Natural killer cell (primary cell): ENCODE measurements at regions not wholly inside any gene's neighbourhood (a gene's known extent, or its start where the extent isn't known, plus 50 kb on each side); places are given as distances from the start of the nearest gene placed in this dataset.

Experiments used
- ATAC-seq, 3 donors: fragments of 150-1000 bp in 2 of 3; fragments of 200-7000 bp in 1 of 3; cut with Tn5 transposase; 1 replicate in 1 of 3; 2 replicates in 2 of 3; pipeline ENCODE4 v1.10.0; 2021; ENCODE audit warnings: mild to moderate bottlenecking in 2 of 3, moderate library complexity in 2 of 3
- DNase-seq, 2 donors: peaks; one replicate each; pipeline versions ENCODE4 v3.0.0 to v3.0.0-alpha.2; 2013 to 2021; ENCODE audit warnings: mixed read lengths in 1 of 2
- H3K27ac ChIP-seq: one replicate; pipeline ENCODE4 v1.5.1; 2013; ENCODE audit warnings: mild to moderate bottlenecking, low read length
- H3K27me3 ChIP-seq: one replicate; pipeline ENCODE4 v1.6.1; 2013; ENCODE audit warnings: low read length; ENCODE audit not compliant: control insufficient read depth, insufficient read depth
- H3K36me3 ChIP-seq: one replicate; pipeline ENCODE4 v1.6.1; 2013; ENCODE audit warnings: low read length; ENCODE audit not compliant: control insufficient read depth, insufficient read depth
- H3K4me1 ChIP-seq: one replicate; pipeline ENCODE4 v1.6.1; 2013; ENCODE audit warnings: low read length; ENCODE audit not compliant: control insufficient read depth, insufficient read depth
- H3K4me3 ChIP-seq: one replicate; pipeline ENCODE4 v1.5.1; 2013; ENCODE audit warnings: low read length
- H3K9me3 ChIP-seq: one replicate; pipeline ENCODE4 v1.6.1; 2013; ENCODE audit warnings: low read length; ENCODE audit not compliant: control insufficient read depth, insufficient read depth
- H3K27ac Mint-ChIP-seq, 2 donors: one replicate each; pipeline ENCODE4 v1.8.0; 2022; ENCODE audit warnings: mild to moderate bottlenecking in 2 of 2, mixed read lengths in 2 of 2, moderate library complexity in 1 of 2
- H3K27me3 Mint-ChIP-seq, 2 donors: one replicate each; pipeline ENCODE4 v1.8.0; 2022; ENCODE audit warnings: low read depth in 2 of 2, mixed read lengths in 2 of 2
- H3K36me3 Mint-ChIP-seq: one replicate; pipeline ENCODE4 v1.8.0; 2022; ENCODE audit warnings: mixed read lengths
- H3K4me1 Mint-ChIP-seq, 2 donors: one replicate each; pipeline ENCODE4 v1.8.0; 2022; ENCODE audit warnings: mixed read lengths in 2 of 2
- H3K4me3 Mint-ChIP-seq: one replicate; pipeline ENCODE4 v1.8.0; 2022; ENCODE audit warnings: mild to moderate bottlenecking, moderate library complexity, mixed read lengths
- H3K9me3 Mint-ChIP-seq, 2 donors: one replicate each; pipeline ENCODE4 v1.8.0; 2022; ENCODE audit warnings: mixed read lengths in 2 of 2
- CTCF ChIP-seq: fragments of 200-600 bp; IDR thresholded peaks from one replicate; pipeline ENCODE4 v1.8.0; 2022; ENCODE audit warnings: antibody characterized with exemption
- WGBS: methylation state at CpG from one replicate; pipeline ENCODE4 v1.1.7; 2013; ENCODE audit warnings: missing lambda C conversion rate; ENCODE audit not compliant: insufficient coverage; 5-methylcytosine and 5-hydroxymethylcytosine counted together
- intact Hi-C: fragments of 100-400 bp; cut with micrococcal nuclease; formaldehyde crosslinking; loops from one replicate; pipeline ENCODE4 v1.14.2; 2022

- no peak for TF ChIP-seq CTCF
- H3K9me3 Mint-ChIP-seq, result peaks cover 0 to 6% of the 10 kb centered on the region in 2 donors
- H3K27ac Mint-ChIP-seq, result no peak overlapping the region
- no peak overlapping the region for H3K27ac ChIP-seq
- intact Hi-C loops, result no loop called here
- H3K9me3 ChIP-seq, result no peaks in the 10 kb centered on the region
- no peak for ATAC-seq
- no peaks in the 10 kb centered on the region for H3K4me1 Mint-ChIP-seq
- H3K4me3 Mint-ChIP-seq, result no peak overlapping the region
- H3K27me3 Mint-ChIP-seq, result no peaks in the 10 kb centered on the region
- no peaks in the 10 kb centered on the region for H3K27me3 ChIP-seq
- DNase-seq, result no peak
- H3K36me3 ChIP-seq, result no peaks in the 10 kb centered on the region
- H3K4me3 ChIP-seq, result no peak overlapping the region
- H3K36me3 Mint-ChIP-seq, result no peaks in the 10 kb centered on the region
- no peaks in the 10 kb centered on the region for H3K4me1 ChIP-seq
- no CpG with 5 or more reads among the region's 1 CpG for WGBS
Observed at GRCh38 chr4:25493466-25493865, 116.4 kb downstream of the ANAPC4 start.

- intact Hi-C loops, result no loop called here
- WGBS, result 77% methylated on average over 1 of the region's 2 CpGs
- DNase-seq (no peak), ATAC-seq (no peak)
- TF ChIP-seq CTCF, result no peak
- H3K36me3 Mint-ChIP-seq, result no peaks in the 10 kb centered on the region
- peaks cover 0 to 6% of the 10 kb centered on the region in 2 donors for H3K9me3 Mint-ChIP-seq
- Histone ChIP-seq H3K9me3 (no peaks in the 10 kb centered on the region), H3K27ac (no peak overlapping the region), H3K27me3 (no peaks in the 10 kb centered on the region), H3K4me1 (no peaks in the 10 kb centered on the region), H3K36me3 (no peaks in the 10 kb centered on the region), H3K4me3 (no peak overlapping the region)
- no peaks in the 10 kb centered on the region for H3K4me1 Mint-ChIP-seq
- no peak overlapping the region for H3K4me3 Mint-ChIP-seq
- H3K27ac Mint-ChIP-seq, result no peak overlapping the region
- no peaks in the 10 kb centered on the region for H3K27me3 Mint-ChIP-seq
Observed at GRCh38 chr4:25494166-25494565, 117.1 kb downstream of the ANAPC4 start.

GRCh38 chr4:25500626-25501316, 123.7 kb downstream of the ANAPC4 start:
- H3K27ac ChIP-seq, result no peak overlapping the region
- H3K4me1 Mint-ChIP-seq, result no peaks in the 10 kb centered on the region
- ATAC-seq (no peak), DNase-seq (no peak)
- H3K27me3 Mint-ChIP-seq, result no peaks in the 10 kb centered on the region
- no peaks in the 10 kb centered on the region for H3K9me3 Mint-ChIP-seq
- TF ChIP-seq CTCF, result no peak
- peaks cover 3% of the 10 kb centered on the region for H3K9me3 ChIP-seq
- no peaks in the 10 kb centered on the region for H3K4me1 ChIP-seq
- no peaks in the 10 kb centered on the region for H3K36me3 ChIP-seq
- H3K4me3 ChIP-seq, result no peak overlapping the region
- intact Hi-C loops, result no loop called here
- 74% methylated on average over 9 of the region's 9 CpGs for WGBS
- no peak overlapping the region for H3K27ac Mint-ChIP-seq
- no peaks in the 10 kb centered on the region for H3K27me3 ChIP-seq
- no peak overlapping the region for H3K4me3 Mint-ChIP-seq
- H3K36me3 Mint-ChIP-seq, result no peaks in the 10 kb centered on the region

GRCh38 chr4:25502115-25502514, 125.1 kb downstream of the ANAPC4 start:
- no peak for DNase-seq
- H3K9me3 ChIP-seq, result peaks cover 3% of the 10 kb centered on the region
- intact Hi-C loops, result no loop called here
- Mint-ChIP-seq H3K36me3 (no peaks in the 10 kb centered on the region), H3K27me3 (no peaks in the 10 kb centered on the region), H3K4me1 (no peaks in the 10 kb centered on the region), H3K27ac (no peak overlapping the region), H3K4me3 (no peak overlapping the region), H3K9me3 (no peaks in the 10 kb centered on the region)
- no peak overlapping the region for H3K27ac ChIP-seq
- WGBS, result 92% methylated on average over 3 of the region's 4 CpGs
- ATAC-seq, result no peak
- no peaks in the 10 kb centered on the region for H3K4me1 ChIP-seq
- H3K36me3 ChIP-seq, result no peaks in the 10 kb centered on the region
- H3K27me3 ChIP-seq, result no peaks in the 10 kb centered on the region
- no peak for TF ChIP-seq CTCF
- H3K4me3 ChIP-seq, result no peak overlapping the region
